ENCODE measurements at regions not wholly inside any gene's neighbourhood (a gene's known extent, or its start where the extent isn't known, plus 50 kb on each side); places are given as distances from the start of the nearest gene placed in this dataset.

- TF ChIP-seq ZNF462 (CRISPR knock-in tag; IDR thresholded peaks at IDR 0.05), result no peak
Measured at GRCh38 chr15:94536549-94536948, 305.2 kb downstream of the MCTP2 start (continued).

- DNase-seq (ENCODE audit: low spot score), result no peak
- Histone ChIP-seq H3K27ac (ENCODE audit: low read depth) (no peak overlapping the region), H2AFZ (no peak overlapping the region), H3F3A (replicated peaks; ENCODE audit: low read depth) (no peaks in the 10 kb centered on the region), H3K27me3 (ENCODE audit: insufficient read depth) (no peaks in the 10 kb centered on the region), H4K20me1 (replicated peaks; ENCODE audit: insufficient read depth) (no peaks in the 10 kb centered on the region), H3K79me2 (replicated peaks; ENCODE audit: insufficient read depth) (no peaks in the 10 kb centered on the region), H3K4me3 (no peak overlapping the region), H3K4me2 (no peak overlapping the region), H3K4me1 (ENCODE audit: insufficient read depth) (peaks cover 11% of the 10 kb centered on the region; the same call in 1 of the 2 replicates), H3K9me2 (ENCODE audit: insufficient read depth) (0 out of 2 replicates have a peak, but pooled peaks cover 2% of the 10 kb centered on the region), H3K36me3 (ENCODE audit: insufficient read depth) (no peaks in the 10 kb centered on the region)
- TF ChIP-seq CREB1 (CRISPR knock-in tag; IDR thresholded peaks at IDR 0.05; ENCODE audit: low read depth) (no peak), ZNF114 (CRISPR knock-in tag; IDR thresholded peaks at IDR 0.05) (no peak), ZNF331 (CRISPR knock-in tag; IDR thresholded peaks at IDR 0.05; ENCODE audit: low read depth) (no peak), NANOG (IDR thresholded peaks at IDR 0.05; ENCODE audit: borderline replicate concordance) (no peak), STAT1 (IDR thresholded peaks at IDR 0.05; ENCODE audit: unreplicated experiment) (no peak), CTCF (conservative IDR thresholded peaks at IDR 0.05; ENCODE audit: low read depth in 2 of 2) (no peak), EZH2 (IDR thresholded peaks at IDR 0.05; ENCODE audit: low read depth, unreplicated experiment) (no peak), ZNF462 (CRISPR knock-in tag; IDR thresholded peaks at IDR 0.05) (no peak)
- H3K4me3 Mint-ChIP-seq, result no peak overlapping the region
- H3K27me3 Mint-ChIP-seq (ENCODE audit: insufficient read depth, low read depth, poor library complexity), result peaks cover 1% of the 10 kb centered on the region
- no peaks in the 10 kb centered on the region for H3K9me3 Mint-ChIP-seq
- no peak for ATAC-seq
- peaks cover 20% of the 10 kb centered on the region for H3K4me1 Mint-ChIP-seq
- no peaks in the 10 kb centered on the region for H3K36me3 Mint-ChIP-seq (ENCODE audit: low read depth)
- no peak overlapping the region for H3K27ac Mint-ChIP-seq
Measured at GRCh38 chr15:94538280-94538679, 306.9 kb downstream of the MCTP2 start.
